Effector memory CD4-positive, alpha-beta T cell (primary cell): ENCODE measurements at regions not wholly inside any gene's neighbourhood (a gene's known extent, or its start where the extent isn't known, plus 50 kb on each side); places are given as distances from the start of the nearest gene placed in this dataset.

ENCODE experiments used
- DNase-seq, 3 donors: peaks; one replicate each; pipeline ENCODE4 v3.0.0-alpha.2; 2020
- H3K27ac ChIP-seq: 2 replicates; pipeline ENCODE4 v1.7.0; 2013; ENCODE audit warnings: mild to moderate bottlenecking, low read length, moderate library complexity; ENCODE audit not compliant: insufficient read depth, poor library complexity, severe bottlenecking
- H3K27me3 ChIP-seq: replicated peaks from 2 replicates; pipeline ENCODE4 v1.7.0; 2013; ENCODE audit warnings: mild to moderate bottlenecking, low read length; ENCODE audit not compliant: insufficient read depth, control insufficient read depth, poor library complexity, severe bottlenecking
- H3K36me3 ChIP-seq: 2 replicates; pipeline ENCODE4 v1.7.0; 2013; ENCODE audit warnings: mild to moderate bottlenecking, low read length, moderate library complexity; ENCODE audit not compliant: control insufficient read depth, insufficient read depth
- H3K4me1 ChIP-seq: 2 replicates; pipeline ENCODE4 v1.7.0; 2013; ENCODE audit warnings: low read length, mild to moderate bottlenecking; ENCODE audit not compliant: control insufficient read depth, insufficient read depth, poor library complexity, severe bottlenecking
- H3K4me3 ChIP-seq: 2 replicates; pipeline ENCODE4 v1.7.0; 2013; ENCODE audit warnings: low read length, low read depth, mild to moderate bottlenecking; ENCODE audit not compliant: insufficient read depth, poor library complexity, severe bottlenecking
- H3K9me3 ChIP-seq: 2 replicates; pipeline ENCODE4 v1.7.0; 2013; ENCODE audit warnings: mild to moderate bottlenecking, low read length, moderate library complexity; ENCODE audit not compliant: control insufficient read depth

DNA sequence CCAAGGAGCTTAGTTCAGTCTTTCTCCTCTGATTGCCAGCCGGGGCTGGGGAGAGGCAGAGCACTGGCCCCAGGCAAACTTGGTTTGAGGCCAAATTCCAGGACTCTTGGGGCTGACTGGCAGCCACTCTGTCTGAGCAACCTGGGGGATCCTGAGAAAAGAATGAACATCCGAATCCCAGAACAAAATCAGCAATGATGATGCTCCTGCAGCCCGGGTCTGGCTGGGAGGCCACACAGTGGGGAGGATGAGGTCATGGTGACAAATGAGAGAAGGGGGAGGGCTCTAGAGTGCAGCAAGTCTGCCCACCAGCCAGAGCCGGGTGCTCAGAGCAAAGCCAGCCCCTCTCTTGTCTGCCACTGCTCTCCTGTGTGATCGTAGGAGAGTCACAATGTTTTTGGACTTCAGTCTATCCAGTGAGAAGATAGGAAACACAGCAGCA, 71.8 kb upstream of the PAX6 start:
- DNase-seq = no peak
- no peak overlapping the region for H3K27ac ChIP-seq
- H3K27me3 ChIP-seq = no peaks in the 10 kb centered on the region
- no peak overlapping the region for H3K4me3 ChIP-seq
- no peaks in the 10 kb centered on the region for H3K4me1 ChIP-seq
- H3K36me3 ChIP-seq = no peaks in the 10 kb centered on the region
- H3K9me3 ChIP-seq = no peaks in the 10 kb centered on the region

DNA sequence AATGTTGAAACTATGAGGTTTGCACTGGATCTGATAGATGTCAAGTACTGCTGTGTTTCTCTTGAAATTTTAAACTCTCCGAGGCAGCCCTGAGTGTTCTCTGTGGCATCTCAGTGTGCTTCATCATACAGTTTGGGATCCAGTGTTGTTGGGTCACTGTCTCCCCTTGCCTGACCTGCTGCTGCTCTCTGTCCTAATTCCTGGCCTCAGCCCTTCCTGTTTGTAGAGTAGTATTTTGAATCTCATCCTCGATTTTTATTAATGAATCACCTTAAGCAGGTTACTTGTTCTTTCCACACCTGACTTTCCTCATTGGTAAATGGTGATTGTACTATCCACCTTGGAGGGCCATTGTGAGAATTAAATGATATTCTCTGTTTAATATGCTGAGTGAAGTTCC, 70.7 kb upstream of the PAX6 start:
- Histone ChIP-seq H3K4me3 (no peak overlapping the region), H3K9me3 (no peaks in the 10 kb centered on the region), H3K36me3 (no peaks in the 10 kb centered on the region)

GRCh38 chr11:31879681-31880080, 68.6 kb upstream of the PAX6 start:
- DNase-seq = no peak
- no peaks in the 10 kb centered on the region for H3K4me1 ChIP-seq
- no peaks in the 10 kb centered on the region for H3K27me3 ChIP-seq
- no peaks in the 10 kb centered on the region for H3K9me3 ChIP-seq
- no peaks in the 10 kb centered on the region for H3K36me3 ChIP-seq
- no peak overlapping the region for H3K4me3 ChIP-seq
- no peak overlapping the region for H3K27ac ChIP-seq

More for the DNA sequence above, 70.7 kb upstream of the PAX6 start:
- DNase-seq = no peak
- no peaks in the 10 kb centered on the region for H3K4me1 ChIP-seq
- no peaks in the 10 kb centered on the region for H3K27me3 ChIP-seq
- no peak overlapping the region for H3K27ac ChIP-seq

- H3K4me3 ChIP-seq = no peak overlapping the region
- no peaks in the 10 kb centered on the region for H3K36me3 ChIP-seq
- no peaks in the 10 kb centered on the region for H3K9me3 ChIP-seq
- no peak overlapping the region for H3K27ac ChIP-seq
- no peak for DNase-seq
- no peaks in the 10 kb centered on the region for H3K4me1 ChIP-seq
- peaks cover 4% of the 10 kb centered on the region for H3K27me3 ChIP-seq
Measured at GRCh38 chr11:31877863-31878262, 66.7 kb upstream of the PAX6 start.

GRCh38 chr11:31877083-31877482, 66.0 kb upstream of the PAX6 start:
- H3K4me1 ChIP-seq = no peaks in the 10 kb centered on the region
- H3K9me3 ChIP-seq = no peaks in the 10 kb centered on the region
- H3K36me3 ChIP-seq = no peaks in the 10 kb centered on the region
- H3K27ac ChIP-seq = no peak overlapping the region
- H3K4me3 ChIP-seq = no peak overlapping the region
- H3K27me3 ChIP-seq = peaks cover 6% of the 10 kb centered on the region
- DNase-seq = no peak

- Histone ChIP-seq H3K4me3 (no peak overlapping the region), H3K36me3 (no peaks in the 10 kb centered on the region), H3K9me3 (no peaks in the 10 kb centered on the region), H3K4me1 (no peaks in the 10 kb centered on the region), H3K27me3 (peaks cover 9% of the 10 kb centered on the region), H3K27ac (no peak overlapping the region)
- DNase-seq = no peak
Measured at GRCh38 chr11:31875866-31876560, 64.9 kb upstream of the PAX6 start.

DNA sequence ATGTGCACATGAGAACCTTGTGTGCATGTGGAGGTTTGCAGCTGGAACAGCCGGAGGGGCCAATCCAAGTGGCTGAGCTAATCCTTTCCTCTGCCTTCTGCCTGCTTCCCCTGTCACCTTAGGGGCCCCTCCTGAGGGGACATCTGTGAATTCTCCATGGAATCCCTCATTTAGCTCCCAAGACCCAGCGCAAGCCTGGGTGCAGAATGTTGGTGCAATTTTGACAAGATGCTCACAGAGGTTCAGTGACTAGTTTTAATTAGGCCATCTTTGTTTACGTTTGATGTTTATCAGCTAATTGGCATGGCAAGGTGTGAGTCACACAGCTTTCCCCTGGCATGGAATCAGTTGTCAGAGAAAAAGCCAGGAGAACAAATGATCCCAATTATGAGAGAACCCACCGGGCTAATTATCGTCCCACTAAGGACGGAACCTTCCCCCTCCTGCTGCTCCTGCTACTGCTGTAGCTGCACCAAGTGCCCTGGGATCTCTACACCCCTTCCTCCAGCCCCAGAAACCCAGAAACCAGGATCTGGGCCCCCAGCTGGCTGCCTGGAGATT, 63.6 kb upstream of the PAX6 start:
- peaks cover 9% of the 10 kb centered on the region for H3K27me3 ChIP-seq
- no peaks in the 10 kb centered on the region for H3K4me1 ChIP-seq
- H3K4me3 ChIP-seq = no peak overlapping the region
- no peaks in the 10 kb centered on the region for H3K9me3 ChIP-seq
- H3K27ac ChIP-seq = no peak overlapping the region
- H3K36me3 ChIP-seq = no peaks in the 10 kb centered on the region
- no peak for DNase-seq

- H3K4me1 ChIP-seq = no peaks in the 10 kb centered on the region
- peaks cover 9% of the 10 kb centered on the region for H3K27me3 ChIP-seq
Measured at GRCh38 chr11:31873124-31873523, 62.0 kb upstream of the PAX6 start.

GRCh38 chr11:31872076-31872443, 60.9 kb upstream of the PAX6 start:
- H3K4me1 ChIP-seq = no peaks in the 10 kb centered on the region
- H3K4me3 ChIP-seq = no peak overlapping the region
- no peaks in the 10 kb centered on the region for H3K9me3 ChIP-seq
- no peak overlapping the region for H3K27ac ChIP-seq
- H3K27me3 ChIP-seq = peaks cover 9% of the 10 kb centered on the region
- H3K36me3 ChIP-seq = no peaks in the 10 kb centered on the region
- DNase-seq = no peak

More at GRCh38 chr11:31873124-31873523, 62.0 kb upstream of the PAX6 start:
- Histone ChIP-seq H3K36me3 (no peaks in the 10 kb centered on the region), H3K27ac (no peak overlapping the region), H3K9me3 (no peaks in the 10 kb centered on the region), H3K4me3 (no peak overlapping the region)
- no peak for DNase-seq

DNA sequence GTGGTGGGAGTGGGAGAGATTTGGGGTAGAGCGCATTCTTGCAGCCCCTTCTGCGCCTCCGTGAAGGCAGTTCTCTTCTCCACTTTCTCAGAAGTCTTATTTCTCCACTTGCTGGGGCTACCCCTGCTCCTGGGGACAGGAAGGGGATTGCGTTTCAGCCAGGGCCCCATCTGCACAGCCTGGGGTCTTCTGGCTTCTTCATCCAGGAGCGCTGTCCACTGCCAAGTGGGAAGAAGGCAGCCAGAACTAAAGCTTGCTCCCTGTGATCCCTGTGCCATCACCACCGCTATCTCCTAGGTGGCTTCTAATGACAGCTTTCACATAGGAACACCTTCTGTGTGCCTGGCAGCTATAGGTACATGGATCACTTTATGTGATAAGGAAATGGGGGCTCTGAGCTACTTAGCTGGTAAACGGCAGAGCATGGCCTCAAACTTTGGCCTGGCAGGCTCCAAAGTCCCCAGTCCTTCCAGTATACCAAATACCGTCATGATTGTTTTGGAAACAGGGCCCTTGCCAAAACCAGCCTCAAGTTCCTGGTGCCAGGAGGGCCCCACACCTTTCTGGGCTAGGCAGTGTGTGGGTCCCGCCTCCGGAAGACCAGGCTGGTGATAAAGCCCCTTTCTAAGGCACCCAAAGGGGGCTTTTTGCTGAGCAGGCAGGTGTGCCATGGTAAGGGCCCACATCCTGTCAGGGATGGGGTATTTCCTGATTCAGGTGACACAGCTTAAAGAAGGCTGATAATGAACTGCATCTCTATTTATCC, 60.4 kb upstream of the PAX6 start:
- H3K36me3 ChIP-seq = no peaks in the 10 kb centered on the region
- H3K9me3 ChIP-seq = no peaks in the 10 kb centered on the region
- H3K27me3 ChIP-seq = peaks cover 9% of the 10 kb centered on the region
- H3K4me3 ChIP-seq = no peak overlapping the region
- H3K4me1 ChIP-seq = no peaks in the 10 kb centered on the region
- DNase-seq = no peak
- H3K27ac ChIP-seq = no peak overlapping the region
